22Rv1 (cell line): ENCODE measurements at regions not wholly inside any gene's neighbourhood (a gene's known extent, or its start where the extent isn't known, plus 50 kb on each side); places are given as distances from the start of the nearest gene placed in this dataset.

Source experiments
- CTCF ChIP-seq: fragments of 450-650 bp; IDR thresholded peaks from 2 replicates; pipeline ENCODE4 v1.5.1; 2017; ENCODE audit warnings: mild to moderate bottlenecking
- ZFX ChIP-seq: fragments of 450-650 bp; IDR thresholded peaks from 2 replicates; pipeline ENCODE4 v1.6.1; 2017; ENCODE audit warnings: antibody characterized with exemption, borderline replicate concordance

- TF ChIP-seq CTCF (no peak), ZFX (no peak)
Measured at GRCh38 chr13:106113796-106114195, 421.7 kb downstream of the EFNB2 start.
